GM04503 (cell line): ENCODE measurements at regions not wholly inside any gene's neighbourhood (a gene's known extent, or its start where the extent isn't known, plus 50 kb on each side); places are given as distances from the start of the nearest gene placed in this dataset.

Source experiments
- DNase-seq: peaks from one replicate; pipeline ENCODE4 v3.0.0-alpha.2; 2012; ENCODE audit warnings: low read depth

DNA sequence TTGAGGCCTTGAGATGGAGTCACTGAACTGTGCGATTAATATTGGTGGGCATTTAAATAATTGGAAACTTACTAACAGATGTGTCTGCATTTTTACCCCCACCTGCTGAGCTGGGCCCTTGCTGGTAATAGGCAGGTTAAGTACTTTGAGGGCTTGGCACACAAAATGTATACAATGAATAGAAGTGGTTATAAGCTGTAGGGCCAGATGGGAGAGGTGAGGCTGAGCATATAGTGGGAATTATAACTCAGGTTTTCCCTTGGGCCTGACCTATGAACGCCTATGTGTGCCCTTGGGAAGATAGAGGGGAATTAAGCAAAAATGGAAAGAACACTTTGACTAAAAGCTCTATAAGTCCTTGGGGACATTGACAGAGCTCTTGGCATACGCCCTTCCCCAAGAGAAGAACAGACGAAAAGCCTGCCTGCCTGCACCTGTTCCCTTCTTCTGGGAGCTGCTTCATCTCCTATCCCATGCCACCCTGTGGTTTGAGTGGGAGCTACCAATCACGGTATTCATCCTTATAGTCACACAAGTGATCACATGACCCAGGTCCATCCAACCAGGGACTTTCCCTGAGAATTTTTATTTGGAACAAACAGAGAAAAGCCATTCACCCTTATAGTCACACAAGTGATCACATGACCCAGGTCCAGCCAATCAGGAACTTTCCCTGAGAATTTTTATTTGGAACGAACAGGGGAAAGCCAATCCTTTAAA lies 260.7 kb upstream of the CSF3R start:
- DNase-seq = no peak

DNA sequence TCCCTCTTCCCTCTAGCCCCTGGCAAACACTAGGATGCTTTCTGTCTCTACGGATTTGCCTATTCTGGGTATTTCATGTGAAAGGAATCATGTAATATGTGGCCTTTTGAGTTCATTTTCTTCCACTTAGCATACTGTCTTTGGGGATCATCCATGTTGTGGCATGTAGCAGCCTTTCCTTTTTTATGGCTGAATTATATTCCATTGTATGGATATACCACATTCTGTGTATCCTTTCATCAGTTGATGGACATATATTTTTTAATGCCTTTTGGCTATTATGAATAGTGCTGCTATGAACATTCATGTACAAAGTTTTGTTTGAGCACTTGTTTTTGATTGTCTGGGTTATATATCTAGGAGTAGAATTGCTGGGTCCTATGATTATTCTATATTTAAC lies 258.4 kb upstream of the CSF3R start:
- DNase-seq = no peak

DNA sequence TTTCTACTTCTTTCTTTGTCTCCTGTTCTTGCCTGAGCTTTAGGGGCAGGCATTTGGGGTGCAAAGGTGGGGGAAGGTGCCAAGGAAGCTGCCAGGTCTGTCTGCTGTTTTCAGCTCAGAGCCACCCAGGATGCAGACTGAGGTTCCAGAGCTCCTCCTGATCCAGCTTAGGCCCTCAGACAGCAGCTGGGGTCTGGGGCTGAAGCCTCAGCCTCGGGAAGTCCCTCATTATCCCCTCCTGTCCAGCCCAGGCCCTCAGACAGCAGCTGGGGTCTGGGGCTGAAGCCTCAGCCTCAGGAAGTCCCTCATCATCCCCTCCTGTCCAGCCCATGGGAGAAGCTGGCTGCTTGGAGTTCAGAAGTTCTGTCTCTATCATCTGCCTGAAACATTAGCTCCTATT lies 257.7 kb upstream of the CSF3R start:
- DNase-seq = no peak

DNA sequence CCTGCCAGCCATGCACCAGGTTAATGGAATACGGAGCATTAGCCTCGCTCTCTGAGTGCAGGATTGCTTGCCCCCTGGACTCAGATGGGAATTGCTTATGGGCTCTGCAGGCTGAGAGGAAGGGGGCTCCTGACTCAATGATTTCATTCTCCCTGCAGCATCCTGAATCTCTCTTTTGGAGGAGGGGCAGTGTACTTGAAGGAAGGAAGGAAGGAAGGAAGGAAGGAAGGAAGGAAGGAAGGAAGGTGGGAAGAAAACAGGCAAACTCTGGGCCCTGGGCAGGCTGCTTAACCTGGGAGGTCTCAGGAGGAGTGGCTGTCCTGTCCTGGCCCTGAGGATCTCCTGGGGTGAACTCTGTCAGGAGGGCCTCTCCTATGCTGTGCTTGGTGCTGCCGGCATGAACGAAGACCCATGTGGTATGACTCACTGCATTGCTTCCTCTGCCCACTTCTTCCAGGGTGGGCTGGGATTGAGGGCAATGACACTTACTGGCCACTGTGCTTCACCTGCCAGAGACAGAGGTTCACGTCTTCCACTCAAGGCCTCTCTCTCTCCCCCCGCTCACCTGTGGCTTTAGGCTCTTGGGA lies 257.1 kb upstream of the CSF3R start:
- DNase-seq = no peak

DNA sequence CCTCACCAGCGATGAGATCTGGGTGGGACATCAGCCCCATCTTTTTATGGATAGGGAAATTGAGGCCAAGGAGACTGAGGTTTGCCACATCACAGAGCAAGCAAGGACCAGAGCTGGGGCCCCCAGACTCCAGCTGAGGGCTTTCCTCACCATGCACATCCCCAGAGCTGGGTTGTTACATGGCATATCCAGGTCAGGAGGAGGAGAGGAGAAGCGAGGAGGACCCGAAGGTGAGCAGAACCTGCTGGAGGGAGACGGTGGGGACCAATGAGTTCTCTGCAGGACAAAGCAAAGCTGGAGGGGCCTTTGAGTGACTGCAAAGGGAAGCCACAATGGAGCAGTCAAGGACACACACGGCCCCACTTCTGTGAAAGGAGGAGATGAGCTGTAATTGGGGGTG lies 255.5 kb upstream of the CSF3R start:
- no peak for DNase-seq

DNA sequence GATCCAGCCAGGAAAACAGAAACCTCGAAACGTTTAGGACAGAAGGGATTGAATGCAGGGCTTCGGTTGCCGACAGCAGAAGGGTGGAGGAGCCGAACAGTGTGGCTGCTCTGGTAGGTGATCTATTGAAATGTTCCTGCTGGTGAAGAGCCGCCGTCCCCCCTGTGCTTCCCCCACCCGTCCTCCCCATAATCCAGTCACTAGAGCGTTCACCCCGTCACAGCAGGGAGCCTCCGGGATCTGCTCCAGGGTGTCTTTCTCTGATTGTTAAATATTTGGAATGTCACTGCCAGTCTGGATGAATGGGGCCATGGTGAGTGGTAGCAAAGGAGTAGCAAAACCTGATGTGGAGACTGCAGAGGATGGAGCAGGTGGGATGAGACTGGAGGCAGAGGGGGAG lies 255.1 kb upstream of the CSF3R start:
- DNase-seq = no peak

DNA sequence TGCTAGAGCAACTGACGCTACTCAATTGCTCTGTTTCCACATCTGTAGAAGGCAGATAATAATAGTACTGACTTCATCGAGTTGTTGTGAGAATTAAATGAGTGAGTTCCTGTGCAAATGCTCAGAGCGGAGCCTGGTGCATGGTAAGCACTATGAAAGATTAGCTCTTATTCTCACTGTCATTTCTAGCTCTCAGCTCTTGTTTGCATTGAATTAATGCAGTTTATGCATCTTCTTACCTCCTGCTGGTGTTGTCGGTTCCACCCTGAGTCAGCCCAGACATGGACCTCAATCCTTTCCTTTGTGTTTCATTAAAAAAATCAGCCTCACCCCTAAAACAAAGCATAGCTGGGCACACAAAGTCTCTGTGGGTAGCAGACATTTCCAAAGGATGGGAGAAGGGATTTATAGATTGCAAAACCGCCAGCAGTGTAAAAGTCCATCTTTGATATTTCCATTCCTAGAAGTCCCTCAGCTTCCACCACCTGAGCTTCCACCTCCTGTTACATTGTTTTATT lies 254.4 kb upstream of the CSF3R start:
- DNase-seq = no peak

DNA sequence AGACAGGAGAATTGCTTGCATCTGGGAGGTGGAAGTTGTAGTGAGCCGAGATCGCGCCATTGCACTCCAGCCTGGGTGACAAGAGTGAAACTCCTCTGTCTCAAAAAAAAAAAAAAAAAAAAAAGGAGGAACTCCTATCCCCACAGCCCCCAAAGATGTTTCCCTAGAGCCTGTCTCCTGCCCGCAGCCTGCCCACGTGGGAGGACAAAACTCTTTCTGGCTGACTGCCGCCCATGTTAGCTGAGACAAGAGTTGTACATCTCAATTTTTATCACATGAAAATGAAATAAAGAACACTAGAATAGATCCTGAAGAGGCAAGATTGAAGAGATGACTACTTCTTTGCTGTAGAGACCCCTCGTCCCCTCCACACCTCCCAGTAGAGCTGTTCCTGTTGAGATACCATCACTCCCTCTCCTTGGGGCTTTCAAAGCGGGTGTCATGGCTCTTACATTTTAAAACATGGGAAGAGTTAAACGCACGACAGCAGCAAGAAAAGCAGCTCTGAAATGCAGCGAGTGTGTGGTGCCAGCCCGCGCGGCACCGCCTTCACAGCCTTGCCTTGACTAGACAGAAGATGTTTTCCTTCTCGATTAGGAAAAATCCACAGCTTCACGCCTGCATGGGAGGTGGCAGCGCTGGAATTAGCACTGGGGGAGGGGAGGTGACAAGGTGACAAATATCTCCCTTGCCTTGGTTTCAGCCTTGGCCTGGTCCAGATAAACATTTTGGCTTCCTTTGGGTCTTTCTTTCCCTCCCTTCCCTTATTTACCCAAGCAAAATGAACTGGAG lies 253.4 kb upstream of the CSF3R start:
- DNase-seq = no peak

DNA sequence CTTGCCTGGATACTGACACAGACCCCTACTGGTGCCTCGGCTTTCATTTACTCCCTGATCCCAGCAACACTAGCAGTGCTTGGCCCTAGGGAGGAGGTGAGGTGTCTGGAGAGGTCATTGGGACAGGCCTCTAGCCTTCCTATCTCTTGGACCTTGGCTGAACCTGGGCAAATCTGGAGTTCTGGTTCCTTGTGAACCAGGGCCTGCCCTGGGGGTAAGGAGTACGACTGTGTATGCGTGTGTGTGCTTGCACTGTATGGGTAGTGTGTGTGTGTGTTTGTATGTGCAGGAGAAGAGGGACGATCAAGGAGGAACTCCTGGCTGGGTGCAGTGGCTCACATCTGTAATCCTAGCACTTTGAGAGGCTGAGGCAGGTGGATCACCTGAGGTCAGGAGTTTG lies 252.7 kb upstream of the CSF3R start:
- no peak for DNase-seq

DNA sequence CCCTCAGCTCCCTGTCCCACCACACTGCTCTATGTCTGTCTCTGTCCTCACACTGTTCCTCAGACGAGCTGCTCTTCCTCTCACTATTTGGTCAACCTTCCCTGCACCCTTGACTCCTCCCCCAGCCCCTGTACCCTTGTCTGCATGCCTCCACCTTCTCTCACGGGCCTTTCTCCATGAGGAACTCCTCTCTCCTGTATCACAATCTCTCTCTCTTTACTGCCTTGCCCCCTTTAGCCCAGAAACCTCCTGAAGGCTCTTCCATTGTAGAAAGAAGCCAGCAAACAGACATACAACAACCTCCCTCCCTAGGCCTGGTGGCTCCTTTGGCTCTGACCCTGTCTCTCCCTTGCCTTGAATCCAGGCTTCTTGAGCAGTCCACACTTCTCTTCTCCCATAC lies 251.6 kb upstream of the CSF3R start:
- DNase-seq = no peak

DNA sequence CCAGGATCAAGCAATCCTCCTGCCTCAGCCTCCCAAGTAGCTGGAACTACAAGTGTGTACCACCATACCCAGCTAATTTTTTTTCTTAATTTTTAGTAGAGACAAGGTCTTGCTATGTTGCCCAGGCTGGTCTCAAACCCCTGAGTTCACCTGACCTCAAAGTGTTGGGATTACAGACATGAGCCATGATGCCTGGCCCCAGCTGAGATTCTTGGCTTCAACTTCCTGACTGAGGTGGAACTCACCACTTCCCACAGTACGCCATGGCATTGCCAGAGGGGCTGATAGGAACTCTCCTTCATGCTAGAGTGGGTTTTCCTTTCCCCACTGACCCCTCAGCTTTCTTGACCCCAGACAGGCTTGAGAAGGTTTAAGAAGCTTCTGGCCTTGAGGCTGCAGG lies 251.0 kb upstream of the CSF3R start:
- DNase-seq = no peak

DNA sequence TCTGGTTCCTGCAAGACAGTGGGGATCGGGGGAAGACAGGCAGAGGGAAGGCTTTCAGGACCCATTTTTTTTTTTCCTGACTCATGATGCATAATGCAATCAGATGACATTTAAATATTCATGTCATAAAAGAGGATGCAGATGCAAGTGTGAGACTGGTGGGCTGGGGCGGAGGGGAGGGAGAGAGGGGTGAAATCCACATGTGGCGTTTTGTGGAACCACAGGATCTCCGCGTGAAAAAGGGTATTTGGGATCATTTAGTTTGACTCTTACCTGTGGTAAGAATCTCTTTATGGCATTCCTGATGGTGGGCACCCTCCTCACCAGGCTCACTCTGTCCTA lies 249.3 kb upstream of the CSF3R start:
- DNase-seq = no peak

DNA sequence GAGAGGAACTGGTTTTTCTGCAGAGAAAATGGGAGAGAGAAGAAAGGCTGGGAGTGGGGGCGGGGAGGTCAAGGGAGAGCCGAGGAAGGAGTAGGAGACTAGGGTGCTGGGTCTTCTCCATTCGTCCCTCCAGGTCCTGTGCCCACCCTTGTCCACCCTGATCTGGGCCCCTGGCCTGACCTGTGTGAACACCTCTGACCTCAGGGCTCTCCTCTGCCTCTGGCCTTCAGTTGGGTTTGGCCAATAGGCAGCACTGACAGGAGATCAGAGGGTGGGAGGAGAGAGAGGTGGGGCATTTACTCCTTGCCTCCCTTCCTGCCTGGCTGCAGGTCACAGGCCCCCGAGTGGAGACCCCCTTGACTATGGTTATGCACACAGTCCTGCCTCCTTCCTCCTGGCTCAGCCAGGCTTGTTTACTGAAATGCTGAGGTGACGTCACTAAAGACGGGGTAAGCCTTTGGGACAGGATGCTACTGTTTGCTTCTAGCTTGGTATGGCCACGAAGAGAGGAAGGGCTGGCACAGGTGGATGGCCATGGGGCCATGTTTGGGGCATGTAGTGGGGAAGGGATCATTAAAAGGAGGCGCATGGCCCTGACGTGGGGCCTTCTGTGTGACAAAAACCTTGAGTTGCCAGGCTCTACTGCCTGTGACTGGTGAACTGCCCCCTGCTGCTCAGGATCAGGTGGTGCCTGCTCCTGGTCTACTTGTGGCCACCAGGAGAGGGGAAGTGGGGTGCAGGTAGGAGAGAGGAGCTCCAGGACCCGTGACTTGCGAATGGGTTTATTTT lies 248.7 kb upstream of the CSF3R start:
- DNase-seq = no peak

DNA sequence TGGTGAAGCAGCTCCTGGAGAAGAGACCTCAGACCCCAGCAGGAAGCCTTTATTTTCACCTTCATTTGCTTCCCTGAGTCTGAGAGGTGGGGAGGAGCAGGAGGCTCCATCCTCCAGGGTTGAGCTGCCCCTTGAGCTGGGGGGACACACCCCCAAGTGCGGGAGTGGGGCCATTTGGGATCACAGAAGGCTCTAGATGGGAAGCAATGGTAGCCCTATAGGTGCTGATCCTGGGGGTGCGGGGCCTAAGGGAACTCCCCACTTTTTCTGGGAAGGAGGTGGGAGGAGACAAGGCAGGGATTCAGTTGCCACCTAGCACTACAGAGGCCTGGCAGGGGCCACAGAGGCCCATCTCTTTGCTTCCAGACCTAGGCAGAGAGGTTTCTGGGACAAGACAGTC lies 247.9 kb upstream of the CSF3R start:
- no peak for DNase-seq

DNA sequence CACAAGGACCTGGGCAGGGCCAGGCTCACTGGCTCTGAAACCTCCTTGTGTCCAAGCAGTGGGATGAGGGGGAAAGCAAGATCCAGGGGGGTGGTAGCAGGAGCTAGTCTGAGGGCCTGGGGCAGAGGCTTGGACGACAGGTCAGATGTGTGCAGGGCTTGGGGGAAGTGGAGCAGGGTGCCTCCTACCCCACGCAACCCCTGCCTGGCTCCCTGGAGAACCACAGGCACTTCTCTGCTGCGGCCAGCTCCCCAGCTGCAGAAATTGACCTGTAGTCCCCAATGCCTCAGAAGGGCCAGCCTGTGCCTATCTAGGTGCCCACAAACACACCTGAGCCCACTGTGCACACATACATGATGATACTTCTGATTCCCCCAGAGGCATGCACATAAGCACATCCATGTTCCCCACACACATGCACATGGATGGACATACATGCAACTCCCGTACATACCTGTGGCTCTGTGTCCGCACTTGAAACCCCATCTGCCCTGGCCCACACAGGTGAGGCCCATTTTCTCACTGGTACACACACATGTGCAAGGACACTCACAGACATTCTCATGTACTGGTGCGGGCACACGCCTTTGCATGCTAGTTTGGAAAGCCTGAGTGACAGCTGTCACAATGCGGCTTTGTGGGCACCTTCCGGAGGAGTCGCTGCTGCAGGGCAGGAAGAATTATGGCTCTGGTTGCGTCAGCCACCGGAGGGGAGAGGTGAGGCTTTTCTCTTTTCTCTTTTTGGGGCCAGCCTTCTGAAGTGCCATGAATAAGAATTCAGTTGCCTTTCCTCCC lies 247.2 kb upstream of the CSF3R start:
- DNase-seq = no peak

DNA sequence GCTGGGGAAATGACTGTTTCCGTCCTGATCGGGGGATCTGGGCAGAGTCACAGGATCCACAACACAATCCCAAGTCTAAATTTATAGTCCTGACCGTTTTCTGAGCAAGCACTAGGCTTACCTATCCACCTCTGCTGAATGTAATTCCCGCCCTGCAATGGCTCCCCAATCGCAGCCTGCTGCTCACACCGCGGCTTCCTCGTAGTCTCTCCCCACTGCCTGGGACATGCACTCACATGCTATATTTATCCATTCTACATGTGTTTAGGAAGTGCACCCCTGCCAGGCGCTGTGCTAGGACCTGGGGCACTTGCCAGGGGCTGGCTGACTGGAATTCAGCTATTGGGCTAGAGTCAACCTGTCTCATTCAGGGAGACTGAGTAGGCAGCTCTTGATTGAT lies 246.6 kb upstream of the CSF3R start:
- DNase-seq = no peak

DNA sequence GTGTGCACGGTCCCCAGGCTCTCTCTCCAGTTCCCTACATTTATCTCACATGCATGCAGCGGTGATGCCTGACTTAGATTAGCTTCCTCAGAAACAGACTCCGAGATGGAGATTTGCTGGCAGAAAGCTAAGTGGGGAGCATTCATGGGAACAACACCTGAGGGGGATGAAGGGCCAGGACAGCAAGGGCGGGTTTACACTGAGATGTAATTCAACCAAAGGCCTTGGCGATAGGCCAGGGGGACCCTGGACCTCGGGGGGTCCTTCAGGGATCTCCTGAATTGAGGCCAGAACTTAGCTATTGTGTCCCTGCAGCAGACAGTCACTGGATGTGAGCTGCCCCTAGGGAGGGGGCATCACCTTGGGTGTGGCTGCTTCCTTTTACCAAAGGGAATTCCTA lies 246.1 kb upstream of the CSF3R start:
- no peak for DNase-seq

DNA sequence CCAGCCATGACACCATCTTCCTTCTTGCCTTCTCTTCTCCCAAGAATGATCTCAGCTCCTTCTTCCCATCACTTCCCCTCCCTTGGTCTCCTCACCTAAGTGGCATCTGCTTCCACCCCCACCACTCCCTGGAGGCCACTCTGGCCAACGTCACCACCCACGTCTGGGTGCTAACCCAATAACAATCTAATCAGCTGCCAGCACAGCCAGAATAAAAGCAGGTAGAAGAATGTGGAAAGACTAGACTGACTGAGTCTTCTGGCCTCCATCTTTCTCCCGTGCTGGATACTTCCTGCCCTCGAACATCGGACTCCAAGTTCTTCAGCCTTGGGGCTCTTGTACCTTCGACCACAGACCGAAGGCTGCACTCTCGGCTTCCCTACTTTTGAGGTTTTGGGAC lies 245.3 kb upstream of the CSF3R start:
- DNase-seq = no peak

DNA sequence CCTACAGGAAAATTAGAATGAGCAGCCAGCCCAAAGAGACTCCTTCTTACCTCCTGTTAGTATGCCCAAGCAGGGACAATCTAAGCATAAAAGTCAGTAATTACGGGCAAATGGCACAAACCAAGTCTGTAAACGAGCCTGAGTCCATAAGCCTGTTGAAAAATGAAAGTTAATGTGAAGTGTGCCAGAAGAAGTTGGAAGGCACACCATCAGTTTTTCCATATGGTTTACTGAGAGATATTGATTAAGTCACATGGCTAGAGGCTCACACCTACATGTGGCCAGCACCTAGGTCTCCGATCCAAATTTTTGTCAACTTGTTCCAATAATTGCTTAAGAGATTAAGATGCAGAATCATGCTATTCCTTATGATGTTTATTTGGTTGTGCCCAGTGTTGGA lies 242.4 kb upstream of the CSF3R start:
- no peak for DNase-seq

DNA sequence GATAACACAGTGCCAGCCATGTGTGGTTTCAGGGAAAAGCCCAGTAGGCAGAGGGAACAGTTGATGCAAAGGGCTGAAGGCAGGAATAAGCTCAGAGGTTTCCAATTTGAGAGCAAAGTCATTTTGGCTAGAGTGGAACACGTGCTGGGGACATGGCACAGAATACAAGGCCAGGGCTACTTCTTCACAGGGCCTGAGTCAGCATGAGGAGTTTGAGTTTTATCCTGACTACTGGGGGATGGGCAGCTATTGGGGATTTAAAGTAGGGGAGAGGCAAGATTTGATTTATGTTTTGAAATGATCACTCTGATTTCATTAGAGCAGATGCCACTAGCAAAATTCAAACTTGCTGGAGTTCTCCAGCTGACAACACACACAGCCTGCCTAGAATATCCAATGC lies 241.1 kb upstream of the CSF3R start:
- no peak for DNase-seq

DNA sequence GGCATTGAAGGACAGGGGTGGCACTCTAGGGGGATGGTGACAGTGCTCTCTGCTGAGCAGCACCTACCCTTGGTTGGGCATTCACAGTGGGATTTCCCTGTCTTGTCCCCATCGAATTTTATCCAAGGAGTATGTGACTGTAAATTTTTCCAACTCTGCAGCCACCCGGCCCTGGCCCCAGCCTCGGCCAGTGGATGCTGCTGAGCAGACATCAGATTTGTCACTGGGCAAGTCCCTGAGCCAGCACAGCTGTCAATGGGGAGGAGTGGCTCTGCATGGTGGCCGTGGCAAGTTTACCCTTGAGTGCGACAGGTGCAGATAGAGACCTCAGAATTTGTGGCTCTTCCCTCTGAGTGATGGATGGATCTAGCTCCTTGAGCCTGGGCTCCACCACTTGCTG lies 240.2 kb upstream of the CSF3R start:
- no peak for DNase-seq

DNA sequence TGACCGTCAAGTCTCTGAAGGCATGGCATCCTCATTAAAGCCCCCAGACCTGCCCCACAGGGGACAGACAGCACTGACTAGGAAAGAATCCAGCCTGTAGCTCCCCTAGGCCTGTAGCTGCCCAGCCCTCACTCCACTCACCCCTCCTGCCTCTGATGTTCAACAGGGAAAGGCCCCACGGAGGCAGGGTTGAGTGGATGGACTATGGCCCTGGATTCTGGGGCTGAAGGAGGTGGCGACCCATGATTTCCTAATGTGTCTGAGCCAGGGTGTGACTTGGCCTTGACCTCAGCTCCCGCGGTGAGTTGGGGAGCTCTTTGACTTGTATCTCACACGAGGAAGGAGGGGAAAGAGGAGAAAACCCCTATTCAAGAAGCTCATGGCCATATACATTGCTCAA lies 238.5 kb upstream of the CSF3R start:
- DNase-seq = no peak
